Cerebellar nuclear complex (tissue), 1 donor: ENCODE measurements at regions not wholly inside any gene's neighbourhood (a gene's known extent, or its start where the extent isn't known, plus 50 kb on each side); places are given as distances from the start of the nearest gene placed in this dataset.
"Not testable (repeated sequence)": the region's sequence is repeated elsewhere in the genome, so short reads cannot be mapped to it uniquely, and the experiment has no call there.

Experiments
- DNase-seq, 2 experiments: peaks; one replicate each; lab custom pipeline; 2025; lab: John Stamatoyannopoulos, UW

GRCh38 chr5:166068547-166069335 lies 2222.7 kb upstream of the WWC1 start:
- no peak for DNase-seq

- no peak for DNase-seq
Observed at GRCh38 chr5:166073901-166074581, 2217.4 kb upstream of the WWC1 start.

GRCh38 chr5:166074582-166075481 lies 2216.6 kb upstream of the WWC1 start:
- no peak for DNase-seq

GRCh38 chr5:166083183-166083959 lies 2208.1 kb upstream of the WWC1 start:
- DNase-seq, result no peak

GRCh38 chr5:166086568-166086967 lies 2204.9 kb upstream of the WWC1 start:
- no peak for DNase-seq

GRCh38 chr5:166088389-166089039 lies 2202.9 kb upstream of the WWC1 start:
- DNase-seq, result no peak

GRCh38 chr5:166091931-166092330 lies 2199.5 kb upstream of the WWC1 start:
- DNase-seq, result no peak

GRCh38 chr5:166093312-166093711 lies 2198.1 kb upstream of the WWC1 start:
- no peak for DNase-seq

GRCh38 chr5:166102947-166103346 lies 2188.5 kb upstream of the WWC1 start:
- DNase-seq, result no peak

GRCh38 chr5:166111021-166111420 lies 2180.4 kb upstream of the WWC1 start:
- no peak for DNase-seq

- DNase-seq, result no peak
Observed at GRCh38 chr5:166117072-166118066, 2174.1 kb upstream of the WWC1 start.

GRCh38 chr5:166119506-166119905 lies 2171.9 kb upstream of the WWC1 start:
- no peak for DNase-seq

- DNase-seq, result no peak
Observed at GRCh38 chr5:166123717-166124116, 2167.7 kb upstream of the WWC1 start.

GRCh38 chr5:166127766-166128570 lies 2163.5 kb upstream of the WWC1 start:
- DNase-seq, result no peak

GRCh38 chr5:166145107-166145506 lies 2146.3 kb upstream of the WWC1 start:
- not testable (repeated sequence) for DNase-seq

- DNase-seq, result no peak
Observed at GRCh38 chr5:166163996-166164610, 2127.3 kb upstream of the WWC1 start.

- DNase-seq, result no peak
Observed at GRCh38 chr5:166165596-166165995, 2125.8 kb upstream of the WWC1 start.

GRCh38 chr5:166166071-166166470 lies 2125.4 kb upstream of the WWC1 start:
- no peak for DNase-seq

GRCh38 chr5:166172597-166172996 lies 2118.8 kb upstream of the WWC1 start:
- DNase-seq, result no peak
